NCI-H82 treated with DMSO at 0.1 percent for 48 hours (cell line): ENCODE measurements at regions not wholly inside any gene's neighbourhood (a gene's known extent, or its start where the extent isn't known, plus 50 kb on each side); places are given as distances from the start of the nearest gene placed in this dataset.
"Not testable (repeated sequence)": the region's sequence is repeated elsewhere in the genome, so short reads cannot be mapped to it uniquely, and the experiment has no call there.

Source experiments
- DNase-seq: peaks from one replicate; lab custom pipeline; 2025; ENCODE audit not compliant: unreplicated experiment; lab: John Stamatoyannopoulos, UW

DNA sequence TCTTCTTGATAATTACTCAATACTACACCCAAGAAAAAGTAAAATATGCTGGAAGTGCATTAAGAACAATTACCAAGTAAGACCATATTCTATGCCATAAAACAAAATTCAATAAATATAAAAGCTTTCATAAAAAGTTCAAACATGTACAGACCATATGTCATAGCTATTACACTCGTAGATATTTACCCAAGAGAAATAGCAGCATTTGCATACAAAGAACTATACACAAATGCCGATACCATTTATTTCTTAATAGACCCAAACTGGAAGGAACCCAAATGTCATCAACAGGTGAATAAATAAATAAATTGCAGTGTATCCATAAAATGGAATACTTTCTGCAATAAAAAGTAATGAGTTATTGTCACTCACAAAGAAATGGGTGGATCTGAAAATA, 78.3 kb upstream of the SLC16A7 start:
- DNase-seq: no peak

DNA sequence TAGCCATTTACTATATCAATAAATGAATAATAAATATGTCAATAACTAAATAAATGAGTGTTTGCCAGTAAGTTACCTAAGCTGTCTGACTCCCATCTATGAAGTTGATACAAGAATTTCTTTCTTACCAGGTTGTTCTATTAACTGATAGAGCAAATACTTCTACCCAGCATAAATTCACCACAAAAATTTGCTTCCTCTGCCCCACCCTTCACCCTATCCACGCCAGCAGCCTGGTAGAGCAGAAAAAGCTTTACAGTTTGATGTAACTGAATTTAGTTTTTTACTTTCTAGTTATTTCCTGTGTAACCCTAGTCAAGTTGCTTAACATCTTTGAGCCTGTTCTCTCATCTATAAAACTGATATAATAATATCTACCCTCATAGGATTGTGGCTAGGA, 94.9 kb upstream of the SLC16A7 start:
- no peak for DNase-seq

DNA sequence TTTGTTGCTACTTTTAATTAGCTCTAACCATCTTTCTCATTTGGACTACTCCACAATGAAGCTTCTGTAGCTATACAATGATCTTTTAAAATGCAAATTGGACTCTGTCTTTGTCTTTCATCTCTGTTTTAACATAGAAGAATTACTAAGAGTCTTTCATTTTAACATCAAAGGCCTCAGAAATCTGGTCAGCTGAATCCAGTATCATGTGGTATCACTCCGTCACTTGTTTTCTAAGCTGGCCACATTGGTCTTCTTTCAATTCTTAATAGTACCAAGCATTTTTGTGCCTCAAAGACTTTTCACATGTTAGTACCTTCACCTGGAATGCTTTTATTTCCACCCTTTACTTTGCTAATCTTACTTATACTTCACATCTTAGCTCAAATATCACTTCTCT, 95.5 kb upstream of the SLC16A7 start:
- no peak for DNase-seq

DNA sequence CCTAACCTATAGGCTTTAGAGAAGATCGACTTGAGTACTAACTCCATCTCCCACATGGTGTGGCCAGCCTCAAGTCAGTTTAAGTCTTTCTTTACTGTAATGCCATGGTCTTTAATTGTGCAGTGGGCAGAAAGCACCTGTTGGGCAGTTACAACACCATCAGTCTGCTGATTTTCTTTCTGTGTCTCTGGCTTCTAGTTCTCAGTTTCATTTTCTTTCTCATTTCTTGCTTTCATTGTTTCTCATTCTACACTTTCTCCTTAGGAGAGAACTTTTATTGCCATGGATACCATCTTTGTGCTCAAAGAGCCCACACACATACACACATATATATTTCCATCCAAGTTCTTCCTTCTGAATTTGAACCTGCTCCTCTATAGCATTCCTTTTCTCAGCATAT, 96.1 kb upstream of the SLC16A7 start:
- no peak for DNase-seq

DNA sequence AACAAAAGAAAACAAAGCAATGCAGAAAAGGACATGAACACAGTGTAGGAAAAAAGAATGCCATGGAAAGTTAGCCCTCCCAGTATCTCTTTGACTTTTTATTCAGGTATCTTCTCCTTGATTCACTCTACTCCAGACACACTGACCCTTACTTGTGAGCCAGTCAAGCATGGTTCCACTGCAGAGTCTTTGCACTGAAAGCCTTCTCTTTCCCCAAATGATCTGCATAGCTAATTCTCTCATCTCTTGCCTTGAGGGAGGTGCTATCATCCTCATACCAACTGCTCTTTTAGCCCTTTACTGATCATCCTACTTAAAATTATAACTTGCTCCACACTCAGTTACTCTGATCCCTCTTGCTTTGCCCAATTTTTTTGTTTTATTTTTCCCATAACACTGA, 101.2 kb upstream of the SLC16A7 start:
- no peak for DNase-seq

DNA sequence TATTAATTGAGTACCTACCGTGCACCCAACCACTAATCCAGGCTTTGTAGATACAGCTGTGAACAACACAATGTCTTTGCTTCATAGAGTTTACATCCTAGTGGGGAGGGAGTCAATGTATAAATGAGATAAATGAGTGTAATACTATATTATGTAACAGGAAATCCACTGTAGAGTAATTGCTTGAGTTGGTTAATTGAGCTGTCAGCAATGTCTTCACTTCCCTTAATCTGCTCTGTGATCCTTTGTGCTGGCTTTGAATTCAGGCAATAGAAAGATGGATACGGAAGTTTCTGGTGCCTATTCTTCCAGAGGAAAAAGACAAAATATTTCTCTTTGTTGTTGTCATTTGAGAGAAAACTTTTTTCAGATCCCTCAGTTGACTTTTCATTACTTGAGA, 104.0 kb upstream of the SLC16A7 start:
- DNase-seq: no peak

DNA sequence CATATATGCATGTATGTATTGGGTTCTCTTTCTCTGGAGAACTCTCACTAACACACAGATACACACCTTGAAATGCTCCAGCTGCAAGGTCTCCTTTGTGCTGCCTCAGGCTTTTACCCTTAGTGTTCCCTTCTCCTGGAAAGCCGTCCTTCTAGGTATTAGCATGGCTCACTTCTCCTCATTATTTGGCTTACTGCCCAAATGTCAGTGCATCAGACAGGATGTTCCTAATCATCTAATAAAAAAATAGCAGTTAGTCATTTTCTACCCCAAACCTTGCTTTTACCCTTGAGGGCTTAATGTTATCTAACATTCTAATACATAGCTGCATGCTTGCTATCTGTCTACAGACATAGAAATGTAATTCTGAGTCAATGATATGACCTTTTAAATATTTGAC, 109.0 kb upstream of the SLC16A7 start:
- no peak for DNase-seq

DNA sequence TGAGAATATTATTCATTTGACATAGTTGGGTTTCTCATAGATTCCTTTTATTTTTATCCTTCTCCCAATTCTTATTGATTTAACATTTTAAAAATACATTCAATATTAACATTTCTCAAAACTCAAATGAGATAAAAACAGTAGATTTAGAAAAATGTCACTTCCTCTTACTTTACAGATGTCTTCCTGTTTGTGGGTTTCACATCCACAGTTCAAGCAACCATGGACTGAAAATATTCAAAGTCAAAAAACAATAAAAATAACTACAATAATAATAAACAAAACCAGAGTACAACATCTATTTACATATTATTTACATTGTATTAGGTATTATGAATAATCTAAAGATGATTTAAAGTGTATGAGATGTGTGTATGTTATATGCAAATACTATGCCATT, 111.3 kb upstream of the SLC16A7 start:
- DNase-seq: no peak

DNA sequence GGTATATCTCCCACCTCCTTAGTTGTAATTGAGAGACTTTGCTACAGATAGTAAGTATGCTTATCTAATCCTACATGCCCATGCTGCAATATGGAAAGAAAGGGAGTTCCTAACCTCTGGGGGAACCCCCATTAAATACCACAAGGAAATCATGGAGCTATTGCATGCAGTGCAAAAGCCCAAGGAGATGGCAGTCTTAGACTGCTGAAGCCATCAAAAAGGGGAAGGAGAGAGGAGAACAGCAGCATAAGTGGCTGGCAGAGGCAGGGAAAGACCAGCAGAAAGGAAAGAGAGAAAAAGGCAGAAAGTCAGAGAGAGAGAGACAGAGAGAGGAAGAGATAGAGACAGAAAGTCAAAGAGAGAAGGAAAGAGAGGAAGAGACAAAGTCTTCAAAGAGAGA, 121.6 kb upstream of the SLC16A7 start:
- DNase-seq: not testable (repeated sequence)

DNA sequence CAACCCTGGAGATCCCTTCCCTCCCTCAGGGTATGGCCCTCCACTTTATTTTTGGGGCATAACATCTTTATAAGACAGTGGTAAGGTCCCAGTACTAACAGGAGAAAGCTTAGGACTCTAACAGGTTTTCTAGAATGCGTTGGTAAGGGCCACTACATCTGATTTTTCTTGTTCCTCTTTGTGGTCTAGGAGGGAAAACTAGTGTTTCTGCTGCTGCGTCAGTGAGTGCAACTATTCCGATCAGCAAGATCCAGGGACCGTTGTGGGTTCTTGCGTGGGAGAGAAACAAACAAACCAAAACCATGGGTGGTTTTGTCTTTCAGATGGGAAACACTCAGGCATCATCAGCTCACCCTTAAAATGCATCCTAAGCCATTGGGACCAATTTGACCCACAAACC, 123.6 kb upstream of the SLC16A7 start:
- no peak for DNase-seq

DNA sequence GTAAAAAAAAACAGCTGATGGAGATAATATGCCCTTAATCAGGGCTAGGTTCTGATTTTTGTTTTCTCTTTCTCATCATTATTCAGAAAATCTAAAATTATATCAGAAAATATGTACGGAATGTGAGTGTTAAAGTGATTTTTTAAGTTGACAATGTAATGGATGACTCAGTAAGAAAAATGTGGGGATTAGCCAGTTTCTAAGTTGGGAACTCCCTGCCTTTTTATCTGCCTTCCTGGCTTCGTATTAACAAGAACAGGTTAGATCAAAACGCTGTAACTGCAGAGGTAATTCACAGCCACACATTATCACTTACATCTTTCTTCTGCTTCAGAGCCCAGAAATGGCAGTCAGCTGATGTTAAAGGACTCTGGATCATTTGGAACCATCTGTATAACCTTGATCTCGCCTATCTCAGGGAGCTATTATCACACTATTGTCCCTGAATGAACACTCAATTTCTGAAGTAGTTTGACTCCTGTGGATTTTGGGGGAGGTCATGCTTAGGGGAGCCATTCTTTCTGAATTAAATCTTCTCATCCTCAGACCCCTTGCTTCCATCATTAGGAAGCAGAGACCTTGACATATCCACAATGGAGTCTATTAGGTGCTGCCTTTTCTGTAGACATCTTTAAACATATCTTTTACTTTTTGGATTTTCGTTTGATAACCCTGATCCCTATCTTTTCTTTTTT, 135.7 kb upstream of the SLC16A7 start:
- DNase-seq: no peak

DNA sequence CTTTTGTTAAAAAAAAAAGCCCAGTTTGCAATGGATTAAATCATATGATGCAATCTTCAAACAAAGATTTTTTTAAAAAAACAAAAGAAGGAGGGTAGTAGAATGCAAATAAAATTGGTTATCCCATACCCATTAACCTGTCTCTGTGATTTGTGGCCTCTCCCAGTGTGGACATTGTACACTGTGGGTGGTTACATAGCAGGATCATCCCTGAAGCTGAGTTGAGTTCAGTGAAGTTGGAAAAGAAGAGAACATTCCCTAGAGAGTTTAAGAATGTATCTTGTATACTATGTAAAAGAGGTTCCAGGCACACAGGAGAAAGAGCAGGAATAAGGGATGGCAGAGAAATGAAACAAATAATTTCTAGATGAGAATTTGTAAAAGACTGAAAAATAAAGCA, 142.4 kb upstream of the SLC16A7 start:
- DNase-seq: no peak

DNA sequence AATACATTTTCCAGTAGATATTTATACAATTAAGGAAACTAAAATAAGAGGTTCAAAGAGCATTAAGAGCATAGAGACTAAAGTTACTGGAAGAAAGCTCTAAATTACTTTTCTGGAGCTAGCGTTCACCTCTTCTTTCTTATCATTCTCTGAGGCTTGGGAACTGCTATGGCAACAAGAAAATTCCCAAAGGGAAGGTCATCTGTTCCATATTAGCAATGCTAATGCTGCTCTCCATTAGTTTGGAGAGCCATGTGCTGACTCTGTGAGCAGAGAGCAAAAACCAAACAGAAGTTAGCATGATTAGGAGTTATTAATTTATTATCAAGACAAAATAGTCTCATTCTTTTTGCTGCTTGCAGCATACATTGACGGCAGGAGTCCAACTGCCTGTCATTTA, 143.1 kb upstream of the SLC16A7 start:
- DNase-seq: no peak

DNA sequence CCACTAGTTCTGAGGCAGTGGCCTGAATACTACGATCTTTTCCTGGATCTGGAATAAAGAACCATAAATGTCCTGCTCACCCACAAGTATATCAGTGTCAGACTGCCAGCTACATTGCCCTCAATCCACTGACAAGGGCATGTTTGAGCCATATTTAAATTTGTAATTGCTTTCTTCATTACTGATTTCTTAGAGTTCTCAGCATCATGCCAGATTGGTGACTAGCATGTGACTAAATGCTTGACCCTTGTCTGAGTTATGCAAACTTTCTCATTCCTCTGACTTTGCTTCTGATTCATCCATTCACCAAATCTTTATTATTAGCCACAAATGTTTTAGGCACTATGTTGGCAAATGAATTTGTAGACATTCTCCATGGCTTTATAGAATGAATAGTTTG, 143.6 kb upstream of the SLC16A7 start:
- DNase-seq: no peak

DNA sequence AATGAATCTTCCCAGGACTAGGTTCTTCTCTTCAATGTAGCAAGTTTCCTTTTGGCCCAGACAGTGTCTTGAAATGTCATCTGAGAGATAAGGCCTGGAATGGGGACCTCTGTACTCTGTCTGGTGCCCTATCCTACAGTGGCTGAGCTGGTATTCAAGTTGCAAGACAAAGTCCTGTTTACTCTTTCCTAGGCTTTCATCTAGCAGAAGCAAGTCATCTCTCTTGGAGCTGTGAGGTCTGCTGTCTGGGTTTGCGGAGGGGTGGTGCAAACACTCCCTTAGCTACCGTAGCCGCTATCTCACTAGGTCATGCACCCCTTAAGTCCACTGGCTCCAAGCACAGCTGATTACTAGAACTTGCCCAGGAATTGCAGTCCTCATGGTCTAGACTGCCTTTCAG, 149.7 kb upstream of the SLC16A7 start:
- no peak for DNase-seq

DNA sequence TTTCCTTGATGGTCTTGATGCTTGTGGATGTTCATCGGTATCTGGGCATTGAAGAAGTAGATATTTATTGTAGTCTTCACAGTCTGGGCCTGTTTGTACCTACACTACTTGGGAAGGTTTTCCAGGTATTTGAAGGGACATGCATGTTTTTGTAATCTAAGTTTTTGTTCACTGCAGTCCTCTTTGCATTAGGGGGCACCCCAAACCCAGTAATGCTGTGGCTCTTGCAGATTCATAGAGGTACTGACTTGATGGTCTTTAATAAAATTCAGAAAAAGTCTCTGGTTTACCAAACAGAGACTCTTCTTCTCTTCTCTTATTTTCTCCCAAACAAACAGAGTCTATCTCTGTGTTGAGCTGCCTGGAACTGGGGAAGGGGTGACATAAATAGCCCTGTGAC, 150.9 kb upstream of the SLC16A7 start:
- DNase-seq: no peak

DNA sequence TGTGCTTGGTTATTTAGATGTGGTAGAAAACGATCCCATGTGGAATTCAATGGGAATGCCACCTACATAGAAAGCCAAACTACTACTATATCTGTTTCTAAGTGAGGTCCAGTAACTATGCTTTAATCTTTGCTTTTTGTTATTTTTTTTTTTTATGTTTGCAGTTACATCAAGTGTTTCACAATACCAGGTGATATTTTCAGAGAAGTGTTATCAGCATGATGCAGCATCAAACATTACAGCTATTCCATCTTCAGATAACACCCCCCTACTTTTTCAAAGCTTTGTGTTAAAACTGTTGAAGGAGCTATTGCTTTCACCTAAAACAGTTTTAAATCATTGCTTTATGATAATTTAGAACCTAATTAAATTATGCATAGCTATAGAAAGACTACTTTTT, 163.8 kb upstream of the SLC16A7 start:
- no peak for DNase-seq

DNA sequence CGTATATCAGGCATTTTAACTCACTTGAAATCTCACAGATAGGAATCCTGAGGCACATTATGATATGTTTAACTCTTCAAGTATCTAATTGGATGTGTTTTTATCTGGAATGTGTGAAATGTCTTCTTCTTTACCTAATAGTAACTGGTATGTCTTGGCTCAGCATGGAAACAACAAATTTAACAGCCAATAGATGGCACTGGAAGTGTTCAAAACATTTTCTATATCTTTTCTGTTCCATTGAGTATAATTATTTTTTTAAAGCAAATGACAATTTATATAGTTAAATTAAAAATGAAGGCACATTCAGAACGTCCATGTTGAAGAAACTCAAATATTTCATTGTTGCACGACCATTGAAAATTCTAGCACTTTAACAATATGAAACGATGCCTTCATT, 164.6 kb upstream of the SLC16A7 start:
- no peak for DNase-seq

DNA sequence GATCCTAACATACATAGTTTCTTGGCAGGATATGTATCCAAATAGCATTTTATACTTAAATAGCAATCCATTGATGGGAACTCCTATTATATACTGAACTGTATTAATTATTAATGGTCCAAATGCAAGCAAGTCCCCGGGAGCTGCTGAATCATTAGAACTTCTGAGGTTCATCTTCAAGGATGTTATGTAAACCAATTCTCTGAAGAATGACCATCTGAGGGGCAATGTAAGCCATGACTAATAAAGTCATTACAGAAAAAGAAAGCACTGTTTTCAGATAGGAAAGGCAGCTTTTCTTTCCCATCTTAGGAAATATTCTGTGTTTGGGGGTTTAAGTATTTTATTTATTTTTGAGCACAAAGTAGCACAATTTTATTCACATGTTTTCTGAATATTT, 166.1 kb upstream of the SLC16A7 start:
- no peak for DNase-seq

DNA sequence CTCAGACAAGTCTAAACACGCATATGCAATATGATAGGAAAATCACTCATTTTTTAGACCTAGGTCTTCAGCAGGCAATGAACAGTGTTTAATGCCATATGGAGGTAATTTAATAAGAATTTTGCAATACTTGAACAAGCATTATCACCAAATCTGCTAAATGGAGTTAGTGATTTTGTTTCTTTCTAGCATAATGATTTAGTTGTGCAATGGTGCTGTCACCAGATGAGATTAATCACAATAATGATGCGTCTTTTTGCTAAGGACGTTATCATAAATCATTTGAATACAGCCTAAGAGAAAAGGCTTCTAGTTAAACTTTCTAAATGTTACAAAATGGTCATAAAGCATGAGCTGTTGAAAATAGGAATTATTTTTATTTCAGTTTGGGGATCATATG, 170.0 kb upstream of the SLC16A7 start:
- no peak for DNase-seq

DNA sequence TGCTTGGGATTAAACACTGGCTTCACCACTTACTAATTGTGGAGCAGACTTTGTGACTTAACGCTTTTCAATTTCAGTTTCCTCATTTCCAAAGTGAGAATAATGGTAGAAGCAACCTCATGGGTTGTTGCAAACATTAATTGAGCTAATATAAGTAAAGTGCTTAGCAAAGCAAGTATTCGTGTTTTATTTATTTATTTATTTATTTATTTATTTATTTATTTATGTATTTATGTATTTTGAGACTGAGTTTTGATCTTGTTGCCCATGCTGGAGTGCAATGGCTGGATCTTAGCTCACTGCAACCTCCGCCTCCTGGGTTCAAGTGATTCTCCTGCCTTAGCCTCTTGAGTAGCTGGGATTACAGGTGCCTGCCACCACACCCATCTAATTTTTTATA, 171.2 kb upstream of the SLC16A7 start:
- not testable (repeated sequence) for DNase-seq

DNA sequence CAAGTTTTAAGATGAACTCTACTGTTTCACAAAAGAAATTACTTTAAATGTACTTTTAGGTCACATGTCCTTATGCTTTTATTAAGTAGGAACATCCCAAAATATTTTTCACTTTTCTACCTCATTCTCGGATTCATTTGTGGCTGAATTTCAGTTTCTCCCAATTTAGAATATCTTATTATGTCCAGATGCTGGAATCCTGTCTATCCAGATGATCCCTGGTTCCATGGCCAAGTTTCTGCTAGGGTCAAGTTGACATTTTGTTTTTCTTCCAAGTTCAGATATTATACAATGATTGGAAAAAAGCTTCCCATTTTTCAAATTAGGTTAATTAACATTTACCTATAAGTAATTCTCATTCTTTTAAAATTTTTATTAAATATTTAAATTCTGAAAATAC, 181.8 kb upstream of the SLC16A7 start:
- DNase-seq: no peak

DNA sequence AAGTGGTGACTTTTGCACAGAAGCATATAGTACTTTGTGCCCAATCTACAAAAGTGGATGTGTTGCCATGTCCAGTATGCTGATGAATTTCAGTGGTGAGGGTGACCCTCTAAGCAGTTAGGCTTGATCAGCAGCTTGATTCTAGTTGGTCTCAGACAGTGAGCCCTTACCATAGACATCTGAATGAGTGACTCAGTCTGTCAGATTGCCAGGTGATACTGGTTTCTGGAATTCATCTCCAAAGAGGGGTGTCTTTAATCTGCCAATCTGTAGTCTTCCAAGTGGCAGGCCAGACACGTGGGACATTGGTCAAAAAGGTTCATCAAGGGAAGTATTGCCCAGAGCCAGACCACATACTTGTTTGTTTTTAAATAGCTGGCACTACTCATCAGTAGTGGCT, 187.4 kb upstream of the SLC16A7 start:
- DNase-seq: no peak

DNA sequence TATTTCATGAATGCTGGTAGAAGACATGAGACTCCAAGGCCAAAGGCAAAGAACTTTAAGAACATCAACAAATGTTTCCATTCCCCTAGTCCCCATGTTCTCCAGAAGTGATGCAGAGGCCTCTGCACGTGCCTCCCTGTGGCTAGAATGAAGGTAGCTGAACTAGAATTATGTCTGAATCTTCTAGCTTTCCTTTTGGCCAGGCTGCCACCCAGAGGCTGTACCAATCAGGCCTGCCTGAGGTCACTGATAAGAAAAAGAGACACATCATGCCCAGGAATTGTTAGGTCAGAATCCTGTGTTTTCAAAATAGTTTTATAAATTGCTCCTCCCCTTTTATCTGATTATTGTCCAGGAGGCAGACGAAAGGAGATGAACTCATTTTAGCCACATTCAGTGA, 188.0 kb upstream of the SLC16A7 start:
- DNase-seq: no peak
